Lower leg skin (tissue), 4 donors: ENCODE measurements at regions not wholly inside any gene's neighbourhood (a gene's known extent, or its start where the extent isn't known, plus 50 kb on each side); places are given as distances from the start of the nearest gene placed in this dataset.

Experiments used
- DNase-seq, 2 donors: peaks; one replicate each; pipeline ENCODE4 v3.0.0-alpha.2; 2019; ENCODE audit warnings: low spot score in 2 of 2
- H3K4me3 ChIP-seq: fragments of 200-600 bp; sonication (generic); 2 replicates; pipeline ENCODE4 v1.5.1; 2017; ENCODE audit warnings: mild to moderate bottlenecking, low read depth; ENCODE audit not compliant: poor library complexity, severe bottlenecking
- POLR2A ChIP-seq, 2 donors: fragments of 450-650 bp; IDR thresholded peaks; one replicate each; pipeline ENCODE4 v1.6.1; 2016 to 2017; ENCODE audit warnings: antibody characterized with exemption in 2 of 2, mild to moderate bottlenecking in 1 of 2, moderate library complexity in 1 of 2
- WGBS, 2 donors: methylation state at CpG; one replicate each; pipeline ENCODE4 v1.1.5; 2018; 5-methylcytosine and 5-hydroxymethylcytosine counted together
- intact Hi-C: fragments of 100-400 bp; cut with DNase I; formaldehyde crosslinking; loops from one replicate; pipeline ENCODE4 v1.15.0; 2023; ENCODE audit warnings: low total_unique reads
- TF ChIP-seq, protein P1 (sequence below), 3 donors: fragments of 450-650 bp; IDR thresholded peaks; one replicate each; pipeline ENCODE4 v1.5.1; 2016; ENCODE audit warnings: antibody characterized with exemption in 3 of 3, mild to moderate bottlenecking in 3 of 3, moderate library complexity in 2 of 3

DNA sequence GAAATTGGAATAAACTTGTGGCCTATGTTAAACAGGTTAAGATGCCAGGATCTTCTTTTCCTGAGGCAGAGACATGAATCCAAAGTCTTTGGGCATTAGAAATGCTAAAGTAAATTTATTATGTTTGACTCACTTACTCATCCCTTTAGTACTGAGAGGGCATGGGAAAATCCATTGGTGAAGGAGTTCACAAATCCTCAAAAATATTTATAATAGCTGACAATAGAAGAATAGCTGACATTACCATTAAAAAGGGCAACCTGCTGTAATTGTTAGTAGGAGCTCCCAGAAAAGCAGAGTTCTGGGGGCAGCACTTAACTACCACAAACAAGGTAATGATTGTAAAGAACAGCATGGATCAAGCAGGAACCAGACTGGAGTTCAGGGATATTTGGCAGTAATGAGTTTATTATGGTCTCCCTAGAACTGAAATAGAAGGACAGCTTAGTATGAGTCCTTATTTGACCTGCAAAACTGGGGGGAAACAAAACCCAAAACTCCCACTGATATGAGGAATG lies 285.8 kb upstream of the KLHL1 start:
- no peak overlapping the region for H3K4me3 ChIP-seq
- intact Hi-C loops: no loop called here
- DNase-seq: no peak

DNA sequence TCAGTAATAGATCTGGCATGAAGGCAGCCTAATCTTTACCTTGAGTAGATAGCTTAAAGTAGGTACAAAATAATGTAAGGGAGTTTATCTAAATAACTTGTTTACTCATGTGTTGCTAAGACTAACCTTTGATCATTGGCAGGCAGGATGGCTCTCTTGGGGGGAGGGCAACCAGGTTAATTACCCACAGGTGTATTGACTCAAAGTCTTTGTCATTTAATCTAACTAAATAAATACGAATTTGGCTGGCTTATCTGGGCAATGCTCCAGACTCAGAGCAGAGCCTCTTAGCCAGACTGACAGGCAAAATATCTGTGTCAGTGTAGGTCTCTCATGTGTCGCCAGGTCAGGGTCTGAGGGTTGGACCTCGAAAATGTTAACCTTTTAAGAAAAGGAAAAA lies 283.4 kb upstream of the KLHL1 start:
- no peak overlapping the region for H3K4me3 ChIP-seq
- no peak for DNase-seq
- WGBS, 2 donors: 51 to 52% methylated on average over 3 of the region's 3 CpGs
- TF ChIP-seq, protein P1, sequence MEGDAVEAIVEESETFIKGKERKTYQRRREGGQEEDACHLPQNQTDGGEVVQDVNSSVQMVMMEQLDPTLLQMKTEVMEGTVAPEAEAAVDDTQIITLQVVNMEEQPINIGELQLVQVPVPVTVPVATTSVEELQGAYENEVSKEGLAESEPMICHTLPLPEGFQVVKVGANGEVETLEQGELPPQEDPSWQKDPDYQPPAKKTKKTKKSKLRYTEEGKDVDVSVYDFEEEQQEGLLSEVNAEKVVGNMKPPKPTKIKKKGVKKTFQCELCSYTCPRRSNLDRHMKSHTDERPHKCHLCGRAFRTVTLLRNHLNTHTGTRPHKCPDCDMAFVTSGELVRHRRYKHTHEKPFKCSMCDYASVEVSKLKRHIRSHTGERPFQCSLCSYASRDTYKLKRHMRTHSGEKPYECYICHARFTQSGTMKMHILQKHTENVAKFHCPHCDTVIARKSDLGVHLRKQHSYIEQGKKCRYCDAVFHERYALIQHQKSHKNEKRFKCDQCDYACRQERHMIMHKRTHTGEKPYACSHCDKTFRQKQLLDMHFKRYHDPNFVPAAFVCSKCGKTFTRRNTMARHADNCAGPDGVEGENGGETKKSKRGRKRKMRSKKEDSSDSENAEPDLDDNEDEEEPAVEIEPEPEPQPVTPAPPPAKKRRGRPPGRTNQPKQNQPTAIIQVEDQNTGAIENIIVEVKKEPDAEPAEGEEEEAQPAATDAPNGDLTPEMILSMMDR (IDR thresholded peaks at IDR 0.05): no peak
- no peak for TF ChIP-seq POLR2A (IDR thresholded peaks at IDR 0.05)
- intact Hi-C loops: no loop called here

More for the DNA sequence above, 285.8 kb upstream of the KLHL1 start:
- TF ChIP-seq, protein P1 (IDR thresholded peaks at IDR 0.05): no peak
- TF ChIP-seq POLR2A (IDR thresholded peaks at IDR 0.05): no peak

DNA sequence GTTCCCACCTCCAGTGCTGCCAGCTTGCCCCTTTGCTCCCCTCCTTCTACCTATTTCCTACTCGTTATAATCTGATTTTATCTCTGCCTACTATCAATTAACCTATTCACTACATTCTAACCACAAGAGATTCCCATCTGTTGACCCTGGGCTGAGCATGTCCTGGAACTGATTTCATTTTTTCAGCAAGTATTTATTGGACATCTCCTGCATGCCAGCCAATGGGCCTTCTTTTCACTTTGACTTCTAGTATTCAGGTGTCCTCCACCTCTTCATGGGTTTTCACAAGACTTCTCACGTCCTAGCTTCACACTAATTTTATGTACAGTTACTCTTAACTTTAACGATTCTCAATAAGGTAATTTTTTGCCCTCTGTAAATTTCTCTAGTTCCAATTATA lies 282.7 kb upstream of the KLHL1 start:
- DNase-seq: no peak
- intact Hi-C loops: no loop called here
- H3K4me3 ChIP-seq: no peak overlapping the region
- 59 to 61% methylated on average over 3 of the region's 3 CpGs for WGBS, 2 donors
- no peak for TF ChIP-seq POLR2A (IDR thresholded peaks at IDR 0.05)
- TF ChIP-seq, protein P1 (IDR thresholded peaks at IDR 0.05): no peak

DNA sequence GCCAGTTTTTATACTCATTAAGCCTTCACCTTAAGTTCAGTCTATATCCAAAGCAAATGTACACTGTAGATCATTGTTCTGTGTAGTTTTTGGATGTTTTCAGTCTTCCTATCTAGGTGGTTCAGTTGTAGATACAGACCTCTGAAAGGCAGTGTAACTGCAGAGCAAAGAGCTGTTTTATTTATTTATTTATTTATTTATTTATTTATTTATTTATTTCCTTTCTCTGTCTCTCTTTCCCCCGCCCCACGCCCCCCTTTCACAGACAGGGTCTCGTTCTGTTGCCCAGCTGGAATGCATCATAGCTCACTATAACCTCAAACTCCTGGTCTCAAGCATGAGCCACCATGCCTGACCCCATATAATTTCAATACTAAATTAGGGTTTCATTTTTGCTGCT lies 281.8 kb upstream of the KLHL1 start:
- no peak for DNase-seq
- intact Hi-C loops: no loop called here
- TF ChIP-seq, protein P1 (IDR thresholded peaks at IDR 0.05): no peak
- no peak for TF ChIP-seq POLR2A (IDR thresholded peaks at IDR 0.05)
- H3K4me3 ChIP-seq: no peak overlapping the region
- WGBS, 2 donors: 68 to 72% methylated on average over 3 of the region's 3 CpGs

DNA sequence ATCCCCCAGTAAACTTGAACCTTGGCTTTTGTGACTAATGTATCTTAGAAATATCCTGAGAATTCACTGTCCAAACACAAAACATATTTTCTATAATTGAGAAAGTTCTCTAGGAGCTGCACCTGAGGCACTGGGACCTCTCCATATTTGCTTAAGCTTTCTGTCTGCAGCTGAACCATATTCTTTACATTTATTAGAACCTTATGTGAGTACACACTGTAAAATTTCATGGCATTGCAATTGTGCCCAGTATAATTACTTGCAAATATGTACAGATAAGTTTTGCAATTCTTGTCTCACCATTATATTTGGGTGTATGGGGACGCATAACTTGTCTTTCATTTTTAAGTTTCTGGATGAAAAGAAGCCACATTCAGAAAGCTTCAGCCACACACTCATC lies 280.7 kb upstream of the KLHL1 start:
- DNase-seq: no peak
- H3K4me3 ChIP-seq: no peak overlapping the region
- TF ChIP-seq POLR2A (IDR thresholded peaks at IDR 0.05): no peak
- TF ChIP-seq, protein P1 (IDR thresholded peaks at IDR 0.05): no peak
- WGBS, 2 donors: 77 to 84% methylated on average over 1 of the region's 1 CpG
- intact Hi-C loops: no loop called here

DNA sequence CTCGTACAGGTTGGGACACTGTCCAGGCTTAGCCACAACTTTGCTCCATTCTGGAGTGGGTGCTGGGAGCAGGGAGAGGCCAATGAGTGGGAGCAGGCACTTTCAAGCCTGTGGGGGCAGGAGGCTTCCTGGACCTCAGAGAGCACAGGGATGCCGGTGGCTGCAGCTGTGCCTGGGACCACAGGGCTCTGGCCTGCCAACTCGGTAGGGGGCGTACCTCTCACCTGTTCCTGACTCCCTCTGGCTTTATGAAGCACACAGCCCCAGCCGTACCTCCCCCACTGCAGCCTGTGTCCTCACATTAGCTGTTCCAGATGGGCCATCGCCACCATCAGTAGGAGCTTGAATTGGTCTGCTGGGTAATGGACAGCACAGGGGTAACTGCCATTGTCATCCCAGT lies 278.7 kb upstream of the KLHL1 start:
- TF ChIP-seq, protein P1 (IDR thresholded peaks at IDR 0.05): no peak
- TF ChIP-seq POLR2A (IDR thresholded peaks at IDR 0.05): no peak
- DNase-seq: no peak
- no peak overlapping the region for H3K4me3 ChIP-seq
- intact Hi-C loops: no loop called here
- 83 to 90% methylated on average over 6 of the region's 6 CpGs for WGBS, 2 donors
